Skeletal muscle tissue (tissue), 3 donors: ENCODE measurements at regions not wholly inside any gene's neighbourhood (a gene's known extent, or its start where the extent isn't known, plus 50 kb on each side); places are given as distances from the start of the nearest gene placed in this dataset.
"Not testable (repeated sequence)": the region's sequence is repeated elsewhere in the genome, so short reads cannot be mapped to it uniquely, and the experiment has no call there.

Source experiments
- H3K27ac ChIP-seq: one replicate; pipeline ENCODE4 v1.7.0; 2013; ENCODE audit warnings: mild to moderate bottlenecking, low read depth, low read length, inconsistent platforms
- H3K27me3 ChIP-seq, 3 donors: one replicate each; pipeline ENCODE4 v1.7.0; 2013; ENCODE audit warnings: low read length in 3 of 3; ENCODE audit not compliant: control insufficient read depth in 3 of 3, insufficient read depth in 3 of 3
- H3K36me3 ChIP-seq, 3 donors: one replicate each; pipeline ENCODE4 v1.7.0; 2013; ENCODE audit warnings: low read length in 3 of 3; ENCODE audit not compliant: control insufficient read depth in 3 of 3, insufficient read depth in 3 of 3
- H3K4me1 ChIP-seq, 3 donors: one replicate each; pipeline ENCODE4 v1.7.0; 2013; ENCODE audit warnings: low read length in 3 of 3, mild to moderate bottlenecking in 3 of 3; ENCODE audit not compliant: control insufficient read depth in 3 of 3, insufficient read depth in 3 of 3
- H3K4me3 ChIP-seq, 3 donors: one replicate each; pipeline ENCODE4 v1.7.0; 2013; ENCODE audit warnings: low read length in 3 of 3
- H3K9ac ChIP-seq, 3 donors: one replicate each; pipeline ENCODE4 v1.7.0; 2013; ENCODE audit warnings: low read length in 3 of 3, mild to moderate bottlenecking in 3 of 3, moderate library complexity in 2 of 3, low read depth in 1 of 3
- H3K9me3 ChIP-seq, 3 donors: one replicate each; pipeline ENCODE4 v1.7.0; 2013; ENCODE audit warnings: low read length in 3 of 3; ENCODE audit not compliant: control insufficient read depth in 3 of 3
- donor health status: Osteomylitis.

DNA sequence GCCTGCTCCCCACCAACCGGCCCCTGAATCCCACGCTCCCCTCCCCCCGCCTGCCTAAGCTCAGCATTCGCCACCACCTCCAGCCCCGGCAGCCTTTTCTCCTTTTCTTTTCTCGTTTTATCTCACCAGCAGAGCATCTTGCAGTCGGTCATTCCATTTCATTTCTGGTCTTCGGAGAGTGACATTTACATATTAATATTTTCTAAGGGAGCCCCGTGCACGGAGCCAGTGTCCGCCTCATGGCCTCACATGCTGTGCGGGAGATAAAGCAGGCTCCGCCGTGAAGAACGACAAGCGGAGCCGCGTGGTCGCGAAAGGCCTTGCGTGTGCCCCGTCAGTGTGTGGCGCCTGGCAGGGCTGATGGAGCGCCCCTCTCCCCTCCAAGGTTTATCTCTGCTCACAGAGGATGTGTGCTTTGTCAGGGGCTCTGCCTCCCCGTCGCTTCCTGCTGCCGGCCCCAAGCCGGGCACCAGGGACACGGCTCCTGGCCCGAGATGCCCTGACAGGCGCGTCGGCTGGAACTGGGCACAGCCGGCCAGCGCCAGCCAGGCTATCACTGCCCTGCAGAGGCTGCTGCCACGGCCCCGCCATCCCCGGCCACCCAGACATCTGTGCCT is 95.5 kb upstream of the GSE1 start:
- Histone ChIP-seq H3K27me3 (no peaks in the 10 kb centered on the region), H3K9me3 (no peaks in the 10 kb centered on the region), H3K4me3 (no peak overlapping the region), H3K27ac (no peak overlapping the region), H3K36me3 (no peaks in the 10 kb centered on the region), H3K9ac (no peak overlapping the region), H3K4me1 (peaks cover 15 to 34% (median 34%) of the 10 kb centered on the region in 3 donors)

- no peak overlapping the region for H3K9ac ChIP-seq
- no peak overlapping the region for H3K4me3 ChIP-seq
- peaks cover 21 to 39% (median 37%) of the 10 kb centered on the region in 3 donors for H3K4me1 ChIP-seq
- H3K9me3 ChIP-seq = no peaks in the 10 kb centered on the region
- H3K36me3 ChIP-seq = no peaks in the 10 kb centered on the region
- no peaks in the 10 kb centered on the region for H3K27me3 ChIP-seq
- H3K27ac ChIP-seq = no peak overlapping the region
These were observed 94.6 kb upstream of the GSE1 start for GRCh38 chr16:85518398-85519049.

- not testable (repeated sequence) for H3K27me3 ChIP-seq, H3K27ac ChIP-seq
- H3K4me1 ChIP-seq = peaks cover 18 to 40% (median 37%) of the 10 kb centered on the region in 3 donors
These were observed 94.1 kb upstream of the GSE1 start for GRCh38 chr16:85519050-85519440.

DNA sequence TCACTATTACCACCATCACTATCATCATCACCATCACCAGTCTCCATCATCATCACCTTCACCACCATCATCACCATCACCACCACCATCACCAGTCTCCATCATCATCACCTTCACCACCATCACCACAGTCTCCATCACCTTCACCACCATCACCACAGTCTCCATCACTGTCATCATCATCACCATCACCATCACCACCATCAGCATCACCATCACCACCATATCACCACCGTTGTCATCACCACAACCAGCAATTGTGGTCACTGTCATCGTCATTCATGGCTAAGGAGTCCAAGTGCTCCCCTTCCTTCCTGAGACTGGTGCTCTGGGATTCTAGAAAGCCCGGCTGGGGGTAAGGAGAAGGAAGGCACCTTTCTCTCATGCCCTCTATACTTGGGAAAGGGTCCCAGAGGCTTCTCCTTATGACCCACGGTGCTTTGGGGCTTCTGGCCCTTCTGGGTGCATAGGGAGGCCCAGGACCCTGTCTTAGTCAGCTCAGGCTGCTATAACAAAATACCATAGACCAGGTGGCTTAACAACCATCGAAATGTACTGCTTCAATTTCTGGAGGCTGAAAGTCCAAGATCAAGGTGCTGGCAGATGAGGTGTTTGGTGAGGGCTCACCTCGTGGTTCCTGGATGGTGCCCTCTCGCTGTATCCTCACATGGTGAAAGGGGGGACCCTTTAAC is 93.4 kb upstream of the GSE1 start:
- no peaks in the 10 kb centered on the region for H3K9me3 ChIP-seq
- no peak overlapping the region for H3K27ac ChIP-seq
- H3K9ac ChIP-seq = no peak overlapping the region
- H3K27me3 ChIP-seq = no peaks in the 10 kb centered on the region
- no peak overlapping the region for H3K4me3 ChIP-seq
- peaks cover 13 to 38% (median 37%) of the 10 kb centered on the region in 3 donors for H3K4me1 ChIP-seq
- H3K36me3 ChIP-seq = no peaks in the 10 kb centered on the region

More at GRCh38 chr16:85519050-85519440, 94.1 kb upstream of the GSE1 start:
- H3K9me3 ChIP-seq, H3K9ac ChIP-seq, H3K36me3 ChIP-seq, H3K4me3 ChIP-seq: not testable (repeated sequence)

DNA sequence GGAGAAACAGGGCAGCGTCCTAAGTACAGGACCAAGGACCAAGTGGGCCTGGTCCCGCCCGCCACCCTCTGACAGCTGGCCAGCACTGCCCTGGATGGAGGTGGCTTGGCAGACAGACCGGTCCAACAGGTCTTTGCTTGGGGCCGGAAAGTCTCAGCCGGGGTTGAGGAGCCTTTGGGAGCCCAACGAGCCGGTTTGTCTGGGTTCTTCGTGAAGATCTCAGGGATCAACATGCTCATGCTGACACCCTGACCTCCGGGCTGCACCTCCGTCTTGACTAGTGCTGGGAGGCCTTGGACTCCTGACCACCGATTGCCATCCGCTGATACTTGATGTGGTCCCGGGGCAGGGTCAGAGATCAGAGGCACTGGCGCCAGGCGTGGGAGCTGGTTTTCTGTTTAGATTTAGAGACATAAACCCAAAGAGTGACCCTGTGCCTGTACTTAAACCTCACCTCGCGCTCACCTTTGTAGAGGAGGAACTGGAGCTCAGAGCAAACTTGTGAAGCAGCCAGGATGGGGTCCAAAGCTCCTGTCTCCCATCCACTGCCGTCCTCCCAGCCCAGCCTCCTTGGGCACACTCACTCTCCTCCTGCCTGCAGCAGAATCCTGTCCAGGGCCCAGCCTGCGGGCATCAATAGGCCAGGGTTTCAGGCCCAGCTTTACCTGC is 92.1 kb upstream of the GSE1 start:
- Histone ChIP-seq H3K36me3 (no peaks in the 10 kb centered on the region), H3K27ac (no peak overlapping the region), H3K4me1 (peaks cover 7 to 27% (median 27%) of the 10 kb centered on the region in 3 donors), H3K27me3 (no peaks in the 10 kb centered on the region), H3K4me3 (no peak overlapping the region), H3K9ac (no peak overlapping the region), H3K9me3 (no peaks in the 10 kb centered on the region)

GRCh38 chr16:85521552-85522307 is 91.4 kb upstream of the GSE1 start:
- H3K27ac ChIP-seq = no peak overlapping the region
- no peaks in the 10 kb centered on the region for H3K27me3 ChIP-seq
- H3K36me3 ChIP-seq = no peaks in the 10 kb centered on the region
- no peak overlapping the region for H3K9ac ChIP-seq
- H3K4me3 ChIP-seq = no peak overlapping the region
- H3K4me1 ChIP-seq = peaks cover 7 to 29% (median 26%) of the 10 kb centered on the region in 3 donors
- no peaks in the 10 kb centered on the region for H3K9me3 ChIP-seq

GRCh38 chr16:85522308-85522841 is 90.7 kb upstream of the GSE1 start:
- H3K4me3 ChIP-seq = no peak overlapping the region
- H3K36me3 ChIP-seq = no peaks in the 10 kb centered on the region
- H3K9ac ChIP-seq = no peak overlapping the region
- no peaks in the 10 kb centered on the region for H3K9me3 ChIP-seq
- no peaks in the 10 kb centered on the region for H3K27me3 ChIP-seq
- no peak overlapping the region for H3K27ac ChIP-seq
- H3K4me1 ChIP-seq = peaks cover 7 to 29% (median 26%) of the 10 kb centered on the region in 3 donors

DNA sequence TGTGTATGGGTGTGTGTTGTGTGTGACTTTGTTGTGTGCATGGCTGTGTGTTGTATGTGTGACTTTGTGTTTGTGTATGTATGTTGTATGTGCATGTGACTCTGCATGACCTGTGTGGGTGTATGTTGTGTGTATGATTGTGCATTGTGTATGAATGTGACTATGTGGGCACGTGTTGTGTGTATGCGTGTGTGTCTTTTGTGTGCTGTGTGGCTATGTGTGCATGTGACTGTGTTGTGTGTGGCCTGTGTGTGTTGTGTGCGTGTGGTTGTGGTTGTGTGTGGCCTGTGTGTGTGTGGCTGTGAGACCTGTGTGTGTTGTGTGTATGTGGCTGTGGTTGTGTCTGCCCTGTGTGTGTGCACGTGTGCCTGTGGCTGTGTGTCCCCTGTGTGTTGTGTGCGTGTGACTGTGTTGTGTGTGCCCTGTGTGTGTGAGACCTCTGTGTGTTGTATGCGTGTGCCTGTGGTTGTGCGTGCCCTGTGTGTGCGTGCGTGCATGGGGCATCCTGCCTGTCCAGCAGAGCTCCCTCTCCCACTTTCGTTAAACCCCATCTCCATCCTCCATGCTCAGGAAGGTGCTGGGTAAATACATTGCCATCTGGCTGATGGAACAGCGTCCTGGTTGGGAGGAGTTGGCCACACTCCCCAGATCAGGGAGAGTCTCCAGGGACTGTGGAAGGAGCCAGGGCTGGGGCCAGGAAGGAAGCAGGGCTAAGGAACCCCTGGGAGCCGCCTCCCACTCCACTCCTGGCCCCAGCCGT is 90.1 kb upstream of the GSE1 start:
- H3K4me3 ChIP-seq = peak overlapping the region in 1 of 3 donors; percentile 35
- no peaks in the 10 kb centered on the region for H3K36me3 ChIP-seq
- H3K9me3 ChIP-seq = no peaks in the 10 kb centered on the region
- no peaks in the 10 kb centered on the region for H3K27me3 ChIP-seq
- H3K27ac ChIP-seq = no peak overlapping the region
- H3K4me1 ChIP-seq = peaks cover 7 to 29% (median 26%) of the 10 kb centered on the region in 3 donors
- H3K9ac ChIP-seq = no peak overlapping the region
